GM12878 (cell line): ENCODE measurements at regions not wholly inside any gene's neighbourhood (a gene's known extent, or its start where the extent isn't known, plus 50 kb on each side); places are given as distances from the start of the nearest gene placed in this dataset.

Experiments used
- ATAC-seq: fragments of 200-7000 bp; cut with Tn5 transposase; 3 replicates; pipeline ENCODE4 v1.9.1; 2020; ENCODE audit warnings: mild to moderate bottlenecking, moderate library complexity
- BruUV-seq: library from RNA; stranded (reverse); fragments of 400-500 nt; replicated peaks from 2 replicates; lab custom pipeline; 2021; lab: Mats Ljungman, UMichigan
- CTCF ChIA-PET: fragments of 300-600 bp; sonication (Branson Sonifier 250); formaldehyde crosslinking; extraction: SDS; loops from one replicate; lab custom pipeline; 2021; ENCODE audit warnings: inconsistent platforms; lab: Yijun Ruan, JAX
- POLR2A ChIA-PET: fragments of 350-600 bp; formaldehyde crosslinking; extraction: SDS; loops from one replicate; lab custom pipeline; 2021; ENCODE audit warnings: inconsistent platforms; lab: Charles Lee
- RAD21 ChIA-PET: fragments of 300-600 bp; sonication (Branson Sonifier 250); formaldehyde crosslinking; loops from one replicate; lab custom pipeline; 2023; ENCODE audit warnings: antibody characterized with exemption; ENCODE audit not compliant: unreplicated experiment; lab: Charles Lee
- SMC1A ChIA-PET: fragments of 300-600 bp; sonication (Branson Sonifier 250); formaldehyde crosslinking; loops from one replicate; lab custom pipeline; 2023; ENCODE audit not compliant: unreplicated experiment, uncharacterized antibody; lab: Charles Lee
- DNase-seq: peaks from one replicate; pipeline ENCODE4 v3.0.0-alpha.2; 2011; ENCODE audit warnings: low read depth, low spot score
- FAIRE-seq: peaks from 3 replicates; lab custom pipeline; 2011; peaks lifted over from hg19 to GRCh38; lab: Jason Lieb, UNC
- H2AFZ ChIP-seq: 2 replicates; pipeline ENCODE4 v1.6.0; 2011; ENCODE audit warnings: low read depth, low read length, control low read depth; ENCODE audit not compliant: control insufficient read depth
- H3K27ac ChIP-seq: 2 replicates; pipeline ENCODE4 v1.5.1; 2011; ENCODE audit warnings: control low read depth; ENCODE audit not compliant: control insufficient read depth, insufficient read depth
- H3K27me3 ChIP-seq, 2 experiments: replicated peaks in 1 of 2; 2 replicates each; pipeline versions ENCODE4 v1.6.0 to v1.6.1; 2011; ENCODE audit warnings: low read length in 1 of 2; ENCODE audit not compliant: control insufficient read depth in 2 of 2, insufficient read depth in 2 of 2
- H3K36me3 ChIP-seq, 2 experiments: 2 replicates each; pipeline ENCODE4 v1.5.1; 2011; ENCODE audit warnings: low read length in 1 of 2; ENCODE audit not compliant: control insufficient read depth in 2 of 2, insufficient read depth in 2 of 2
- H3K4me1 ChIP-seq: 2 replicates; pipeline ENCODE4 v1.6.1; 2011; ENCODE audit warnings: mild to moderate bottlenecking, low read length, moderate library complexity, mixed read lengths; ENCODE audit not compliant: control insufficient read depth, insufficient read depth
- H3K4me2 ChIP-seq: 2 replicates; pipeline ENCODE4 v1.6.0; 2011; ENCODE audit warnings: control low read depth; ENCODE audit not compliant: control insufficient read depth, insufficient read depth
- H3K4me3 ChIP-seq: fragments of 200-600 bp; sonication (generic); 2 replicates; pipeline ENCODE4 v1.5.1; 2016
- H3K79me2 ChIP-seq: 2 replicates; pipeline ENCODE4 v1.6.0; 2011; ENCODE audit warnings: low read length; ENCODE audit not compliant: control insufficient read depth, insufficient read depth
- H3K9ac ChIP-seq: 2 replicates; pipeline ENCODE4 v1.8.0; 2011; ENCODE audit warnings: low read length, control low read depth, mixed read lengths; ENCODE audit not compliant: control insufficient read depth, insufficient read depth
- H3K9me3 ChIP-seq: replicated peaks from 3 replicates; pipeline ENCODE4 v1.5.1; 2011; ENCODE audit warnings: mild to moderate bottlenecking, low read length; ENCODE audit not compliant: control insufficient read depth, insufficient read depth
- H4K20me1 ChIP-seq: 2 replicates; pipeline ENCODE4 v1.6.0; 2011; ENCODE audit not compliant: control insufficient read depth, insufficient read depth
- NFYB ChIP-seq: IDR thresholded peaks from 2 replicates; pipeline ENCODE4 v1.6.1; 2011; ENCODE audit warnings: low read depth, mild to moderate bottlenecking, low read length, improper control_type of control experiment, moderate library complexity; ENCODE audit not compliant: insufficient read depth
- WGBS: methylation state at CpG from one replicate; pipeline ENCODE4 v1.1.6; 2016; ENCODE audit warnings: low lambda C conversion rate; ENCODE audit not compliant: insufficient replicate concordance, insufficient coverage; ENCODE audit errors: missing lambda C conversion rate; 5-methylcytosine and 5-hydroxymethylcytosine counted together
- in situ Hi-C: fragments of 300-500 bp; cut with MboI; formaldehyde crosslinking; loops from 9 replicates; pipeline ENCODE4 v1.14.3; 2018; ENCODE audit warnings: mixed read lengths
- intact Hi-C: fragments of 100-400 bp; cut with micrococcal nuclease; formaldehyde crosslinking; loops from one replicate; pipeline ENCODE4 v1.14.2; 2022; ENCODE audit not compliant: unreplicated experiment
- TF ChIP-seq, protein P1 (sequence below): IDR thresholded peaks from 2 replicates; pipeline ENCODE4 v1.6.1; 2012; ENCODE audit warnings: improper control_type of control experiment, low read depth, low read length; ENCODE audit not compliant: insufficient replicate concordance

DNA sequence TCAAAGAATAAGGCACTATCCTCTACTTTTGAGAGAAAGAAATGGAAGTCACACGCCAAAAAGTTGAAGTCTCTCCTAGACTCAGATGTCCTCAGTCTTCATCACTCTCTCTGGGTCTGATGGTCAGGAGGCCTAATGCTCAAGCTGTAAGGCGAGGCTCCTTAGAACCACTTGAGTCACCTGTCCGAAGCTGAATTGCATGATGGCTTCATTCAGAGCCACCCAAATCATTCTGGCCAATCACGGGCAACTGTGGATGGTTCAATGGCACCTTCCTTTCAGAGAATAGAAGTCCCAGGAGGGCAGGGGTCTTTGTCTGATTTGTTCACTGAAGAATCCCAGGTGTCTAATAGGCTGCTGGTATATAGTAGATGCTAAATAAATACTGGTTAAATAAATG, 63.9 kb upstream of the SMOX start:
- H3K79me2 ChIP-seq, result no peaks in the 10 kb centered on the region
- 0 out of 2 replicates have a peak, but pooled peaks have one; percentile 20 for TF ChIP-seq NFYB
- TF ChIP-seq, protein P1, sequence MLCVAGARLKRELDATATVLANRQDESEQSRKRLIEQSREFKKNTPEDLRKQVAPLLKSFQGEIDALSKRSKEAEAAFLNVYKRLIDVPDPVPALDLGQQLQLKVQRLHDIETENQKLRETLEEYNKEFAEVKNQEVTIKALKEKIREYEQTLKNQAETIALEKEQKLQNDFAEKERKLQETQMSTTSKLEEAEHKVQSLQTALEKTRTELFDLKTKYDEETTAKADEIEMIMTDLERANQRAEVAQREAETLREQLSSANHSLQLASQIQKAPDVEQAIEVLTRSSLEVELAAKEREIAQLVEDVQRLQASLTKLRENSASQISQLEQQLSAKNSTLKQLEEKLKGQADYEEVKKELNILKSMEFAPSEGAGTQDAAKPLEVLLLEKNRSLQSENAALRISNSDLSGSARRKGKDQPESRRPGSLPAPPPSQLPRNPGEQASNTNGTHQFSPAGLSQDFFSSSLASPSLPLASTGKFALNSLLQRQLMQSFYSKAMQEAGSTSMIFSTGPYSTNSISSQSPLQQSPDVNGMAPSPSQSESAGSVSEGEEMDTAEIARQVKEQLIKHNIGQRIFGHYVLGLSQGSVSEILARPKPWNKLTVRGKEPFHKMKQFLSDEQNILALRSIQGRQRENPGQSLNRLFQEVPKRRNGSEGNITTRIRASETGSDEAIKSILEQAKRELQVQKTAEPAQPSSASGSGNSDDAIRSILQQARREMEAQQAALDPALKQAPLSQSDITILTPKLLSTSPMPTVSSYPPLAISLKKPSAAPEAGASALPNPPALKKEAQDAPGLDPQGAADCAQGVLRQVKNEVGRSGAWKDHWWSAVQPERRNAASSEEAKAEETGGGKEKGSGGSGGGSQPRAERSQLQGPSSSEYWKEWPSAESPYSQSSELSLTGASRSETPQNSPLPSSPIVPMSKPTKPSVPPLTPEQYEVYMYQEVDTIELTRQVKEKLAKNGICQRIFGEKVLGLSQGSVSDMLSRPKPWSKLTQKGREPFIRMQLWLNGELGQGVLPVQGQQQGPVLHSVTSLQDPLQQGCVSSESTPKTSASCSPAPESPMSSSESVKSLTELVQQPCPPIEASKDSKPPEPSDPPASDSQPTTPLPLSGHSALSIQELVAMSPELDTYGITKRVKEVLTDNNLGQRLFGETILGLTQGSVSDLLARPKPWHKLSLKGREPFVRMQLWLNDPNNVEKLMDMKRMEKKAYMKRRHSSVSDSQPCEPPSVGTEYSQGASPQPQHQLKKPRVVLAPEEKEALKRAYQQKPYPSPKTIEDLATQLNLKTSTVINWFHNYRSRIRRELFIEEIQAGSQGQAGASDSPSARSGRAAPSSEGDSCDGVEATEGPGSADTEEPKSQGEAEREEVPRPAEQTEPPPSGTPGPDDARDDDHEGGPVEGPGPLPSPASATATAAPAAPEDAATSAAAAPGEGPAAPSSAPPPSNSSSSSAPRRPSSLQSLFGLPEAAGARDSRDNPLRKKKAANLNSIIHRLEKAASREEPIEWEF, result no peak
- H3K4me3 ChIP-seq, result no peak overlapping the region
- RAD21 ChIA-PET, result interaction anchor here (1.0 to 2.5 kb wide), 8 partner anchors 8 to 298 kb away, joined by 3 to 9 read pairs (median 4); partner anchors contain the start of gene CENPB
- POLR2A ChIA-PET, result interaction anchor here (0.9 kb wide), 1 partner anchor 195 kb away, joined by 3 read pairs; no protein-coding TSS in a partner anchor
- in situ Hi-C loops (loop anchor here (5.0 kb wide), 1 partner anchor 302 kb away; the partner anchor contains the start of gene SPEF1), intact Hi-C loops (loop anchor here (1.0 to 10.0 kb wide), 4 partner anchors 70 to 400 kb away; partner anchors contain the start of genes ADAM33 and CENPB)
- BruUV-seq, result no TSS peak
- 48% methylated on average over 4 of the region's 4 CpGs for WGBS
- peaks cover 22% of the 10 kb centered on the region for H3K4me1 ChIP-seq
- no peaks in the 10 kb centered on the region for H4K20me1 ChIP-seq
- no peaks in the 10 kb centered on the region; a peak in 1 of 4 replicates for H3K27me3 ChIP-seq
- H3K36me3 ChIP-seq, result no peaks in the 10 kb centered on the region
- no peak for FAIRE-seq
- no peaks in the 10 kb centered on the region for H3K9me3 ChIP-seq
- SMC1A ChIA-PET, result interaction anchor here (0.7 to 2.6 kb wide), 10 partner anchors 11 to 368 kb away, joined by 3 to 9 read pairs (median 4); partner anchors contain the start of gene CENPB
- no peak overlapping the region for H3K27ac ChIP-seq
- no peak overlapping the region for H3K4me2 ChIP-seq
- no peak for ATAC-seq
- CTCF ChIA-PET, result interaction anchor here (0.7 to 3.6 kb wide), 34 partner anchors 8 to 369 kb away, joined by 3 to 34 read pairs (median 5); partner anchors contain the start of genes ADISSP, CENPB and SPEF1
- no peak for DNase-seq
- H3K9ac ChIP-seq, result no peak overlapping the region
- no peak overlapping the region for H2AFZ ChIP-seq
